Bronchial epithelial cell (primary cell): ENCODE measurements at regions not wholly inside any gene's neighbourhood (a gene's known extent, or its start where the extent isn't known, plus 50 kb on each side); places are given as distances from the start of the nearest gene placed in this dataset.

ENCODE experiments used
- DNase-seq: peaks from one replicate; pipeline ENCODE4 v3.0.0-alpha.2; 2010; ENCODE audit warnings: low read depth
- FAIRE-seq: peaks from 2 replicates; lab custom pipeline; 2011; peaks lifted over from hg19 to GRCh38; lab: Jason Lieb, UNC
- H3K27me3 ChIP-seq: 2 replicates; pipeline ENCODE4 v1.5.1; 2011; ENCODE audit warnings: low read length; ENCODE audit not compliant: control insufficient read depth, insufficient read depth
- H3K36me3 ChIP-seq: 2 replicates; pipeline ENCODE4 v1.5.1; 2011; ENCODE audit warnings: low read length; ENCODE audit not compliant: control insufficient read depth, insufficient read depth
- H3K4me3 ChIP-seq: 2 replicates; pipeline ENCODE4 v1.5.1; 2011; ENCODE audit warnings: mild to moderate bottlenecking, low read depth, low read length, control low read depth
- TF ChIP-seq, protein P1 (sequence below): IDR thresholded peaks from 2 replicates; pipeline ENCODE4 v1.5.1; 2011; ENCODE audit warnings: mild to moderate bottlenecking, moderate library complexity, low read length, control low read depth, inconsistent platforms; ENCODE audit not compliant: insufficient read depth, severe bottlenecking

DNA sequence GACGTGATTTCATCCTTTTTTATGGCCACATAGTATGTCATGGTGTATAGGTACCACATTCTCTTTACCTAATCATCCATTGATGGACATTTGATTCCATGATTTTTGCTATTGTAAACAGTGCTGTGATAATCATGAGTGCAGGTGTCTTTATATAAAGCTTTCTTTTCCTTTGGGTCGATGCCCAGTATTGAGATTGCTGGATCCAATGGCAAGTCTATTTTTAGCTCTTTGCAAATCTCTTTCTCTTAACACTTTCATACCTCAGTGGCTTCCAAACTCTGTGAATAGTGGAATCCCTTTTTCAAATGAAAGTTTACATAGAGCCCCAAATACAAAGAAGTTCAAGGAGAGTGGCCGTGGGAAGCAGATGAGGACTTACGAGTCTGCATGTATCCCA is 105.8 kb upstream of the SPTLC3 start:
- DNase-seq (no peak), FAIRE-seq (no peak)
- TF ChIP-seq, protein P1, sequence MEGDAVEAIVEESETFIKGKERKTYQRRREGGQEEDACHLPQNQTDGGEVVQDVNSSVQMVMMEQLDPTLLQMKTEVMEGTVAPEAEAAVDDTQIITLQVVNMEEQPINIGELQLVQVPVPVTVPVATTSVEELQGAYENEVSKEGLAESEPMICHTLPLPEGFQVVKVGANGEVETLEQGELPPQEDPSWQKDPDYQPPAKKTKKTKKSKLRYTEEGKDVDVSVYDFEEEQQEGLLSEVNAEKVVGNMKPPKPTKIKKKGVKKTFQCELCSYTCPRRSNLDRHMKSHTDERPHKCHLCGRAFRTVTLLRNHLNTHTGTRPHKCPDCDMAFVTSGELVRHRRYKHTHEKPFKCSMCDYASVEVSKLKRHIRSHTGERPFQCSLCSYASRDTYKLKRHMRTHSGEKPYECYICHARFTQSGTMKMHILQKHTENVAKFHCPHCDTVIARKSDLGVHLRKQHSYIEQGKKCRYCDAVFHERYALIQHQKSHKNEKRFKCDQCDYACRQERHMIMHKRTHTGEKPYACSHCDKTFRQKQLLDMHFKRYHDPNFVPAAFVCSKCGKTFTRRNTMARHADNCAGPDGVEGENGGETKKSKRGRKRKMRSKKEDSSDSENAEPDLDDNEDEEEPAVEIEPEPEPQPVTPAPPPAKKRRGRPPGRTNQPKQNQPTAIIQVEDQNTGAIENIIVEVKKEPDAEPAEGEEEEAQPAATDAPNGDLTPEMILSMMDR, result no peak
- no peak overlapping the region for H3K4me3 ChIP-seq
- no peaks in the 10 kb centered on the region for H3K27me3 ChIP-seq
- H3K36me3 ChIP-seq, result no peaks in the 10 kb centered on the region

DNA sequence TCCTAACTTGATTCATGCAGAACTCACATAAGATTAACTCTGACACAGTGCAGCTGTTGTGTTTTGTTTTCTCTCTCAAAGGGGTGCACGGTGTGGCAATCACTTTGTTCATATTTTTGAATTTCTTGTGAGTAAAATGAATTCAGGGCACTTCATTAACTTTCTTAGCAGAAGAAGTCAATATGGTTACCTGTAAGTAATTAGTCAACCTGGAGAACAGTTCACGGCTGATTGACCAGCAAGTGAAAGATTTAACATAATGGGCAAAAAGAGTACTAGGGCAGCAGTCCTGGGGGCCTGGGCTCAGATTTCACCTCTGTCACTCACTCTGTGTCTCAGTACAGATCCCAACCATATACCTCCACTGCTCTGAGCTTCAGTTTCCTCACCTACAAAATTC is 102.4 kb upstream of the SPTLC3 start:
- H3K4me3 ChIP-seq, result no peak overlapping the region
- no peaks in the 10 kb centered on the region for H3K27me3 ChIP-seq
- no peak for FAIRE-seq
- no peaks in the 10 kb centered on the region for H3K36me3 ChIP-seq
- no peak for DNase-seq
- TF ChIP-seq, protein P1, result no peak

DNA sequence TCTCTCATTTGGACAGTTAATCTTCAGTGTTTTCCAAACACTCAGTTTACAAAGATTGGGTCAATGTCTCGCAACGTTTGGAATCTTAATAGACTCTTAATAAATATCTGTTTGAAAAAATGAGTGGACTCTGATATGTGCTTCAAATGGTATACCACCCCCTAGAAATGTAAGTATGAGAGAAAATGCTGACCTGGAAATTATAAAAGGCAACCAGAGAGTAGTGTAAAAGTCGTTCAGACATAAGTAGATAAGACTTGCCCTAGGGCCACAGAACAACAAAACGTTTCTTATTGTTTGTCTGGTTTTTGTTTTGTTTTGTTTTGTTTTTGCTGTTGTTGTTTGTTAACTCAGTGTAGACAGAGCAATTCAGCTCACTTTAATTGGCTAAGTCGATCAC is 97.4 kb upstream of the SPTLC3 start:
- TF ChIP-seq, protein P1, result no peak
- Histone ChIP-seq H3K36me3 (no peaks in the 10 kb centered on the region), H3K4me3 (no peak overlapping the region), H3K27me3 (no peaks in the 10 kb centered on the region)
- no peak for FAIRE-seq
- no peak for DNase-seq

DNA sequence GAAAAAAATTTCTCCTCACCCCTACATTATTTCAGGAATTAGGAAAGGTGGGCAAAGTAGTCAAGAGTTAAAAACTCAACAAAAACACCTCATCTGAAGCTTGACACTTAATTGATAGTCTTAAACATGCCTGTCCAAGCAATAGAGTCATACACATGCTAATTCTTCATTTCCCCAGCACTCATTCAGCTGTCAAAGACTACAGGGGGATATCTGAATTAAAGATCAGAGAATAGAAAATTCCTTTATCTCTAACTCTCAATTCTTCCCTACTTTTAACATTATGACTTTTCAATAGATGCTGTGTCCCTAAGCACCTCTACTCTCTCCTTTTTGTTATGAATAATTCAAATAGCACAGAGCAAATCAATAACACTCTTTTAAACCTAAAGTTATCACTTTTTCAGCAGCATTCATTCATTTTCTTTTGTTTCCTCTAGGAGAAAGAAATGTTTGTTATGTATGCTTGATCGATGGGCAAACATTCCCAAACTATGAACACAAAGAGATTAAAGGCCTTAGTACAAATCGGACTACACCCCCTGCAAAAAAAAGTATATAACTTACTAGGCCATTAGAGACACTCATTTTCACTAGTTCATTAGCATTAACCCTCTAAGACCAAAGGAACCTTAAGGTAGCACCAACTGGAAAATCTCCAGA is 94.9 kb upstream of the SPTLC3 start:
- Histone ChIP-seq H3K4me3 (no peak overlapping the region), H3K27me3 (no peaks in the 10 kb centered on the region), H3K36me3 (no peaks in the 10 kb centered on the region)
- DNase-seq (no peak), FAIRE-seq (no peak)
- TF ChIP-seq, protein P1, result no peak

DNA sequence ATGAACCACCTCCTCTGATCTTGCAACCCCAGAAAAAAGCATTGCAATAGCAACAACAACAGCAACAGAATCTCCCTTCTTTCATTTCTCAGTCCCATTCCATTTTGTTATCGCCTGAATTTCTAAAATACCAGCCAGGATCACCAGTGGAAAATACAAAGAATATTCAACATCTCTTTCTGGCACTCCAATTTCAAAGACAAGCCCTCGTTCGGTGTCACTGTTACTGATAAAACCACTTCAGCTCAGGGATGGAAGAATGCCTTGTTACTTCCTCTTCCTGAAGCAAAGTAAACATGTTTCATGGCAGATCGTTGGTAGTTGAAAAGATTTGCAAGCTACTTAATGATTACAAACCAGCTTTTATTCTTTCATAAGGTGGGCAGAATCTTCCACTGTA is 94.0 kb upstream of the SPTLC3 start:
- Histone ChIP-seq H3K36me3 (no peaks in the 10 kb centered on the region), H3K27me3 (no peaks in the 10 kb centered on the region), H3K4me3 (no peak overlapping the region)
- DNase-seq, result no peak
- no peak for FAIRE-seq
- TF ChIP-seq, protein P1, result no peak

DNA sequence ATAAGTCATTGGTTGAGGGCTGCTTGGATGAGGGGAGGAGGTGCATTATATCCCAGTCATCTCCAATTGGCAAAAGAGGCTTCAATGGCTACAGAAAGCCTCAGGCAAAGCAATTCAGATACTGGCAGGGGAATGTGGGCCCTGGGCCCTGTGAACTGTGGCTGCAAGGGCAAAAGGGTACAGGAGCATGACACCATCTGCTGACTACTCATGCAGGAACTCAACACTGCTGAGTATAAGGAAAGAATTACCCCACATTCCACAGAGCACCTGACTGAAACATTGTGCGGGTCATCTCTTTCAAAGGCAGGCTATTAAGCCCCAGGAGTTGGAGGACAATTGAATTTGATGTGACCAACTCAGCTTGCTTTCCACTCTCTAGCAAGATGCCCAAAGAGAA is 92.1 kb upstream of the SPTLC3 start:
- Histone ChIP-seq H3K27me3 (no peaks in the 10 kb centered on the region), H3K4me3 (no peak overlapping the region), H3K36me3 (no peaks in the 10 kb centered on the region)
- TF ChIP-seq, protein P1, result no peak
- DNase-seq (peak; percentile 33), FAIRE-seq (no peak)
